ENCODE measurements at regions not wholly inside any gene's neighbourhood (a gene's known extent, or its start where the extent isn't known, plus 50 kb on each side); places are given as distances from the start of the nearest gene placed in this dataset.

DNA sequence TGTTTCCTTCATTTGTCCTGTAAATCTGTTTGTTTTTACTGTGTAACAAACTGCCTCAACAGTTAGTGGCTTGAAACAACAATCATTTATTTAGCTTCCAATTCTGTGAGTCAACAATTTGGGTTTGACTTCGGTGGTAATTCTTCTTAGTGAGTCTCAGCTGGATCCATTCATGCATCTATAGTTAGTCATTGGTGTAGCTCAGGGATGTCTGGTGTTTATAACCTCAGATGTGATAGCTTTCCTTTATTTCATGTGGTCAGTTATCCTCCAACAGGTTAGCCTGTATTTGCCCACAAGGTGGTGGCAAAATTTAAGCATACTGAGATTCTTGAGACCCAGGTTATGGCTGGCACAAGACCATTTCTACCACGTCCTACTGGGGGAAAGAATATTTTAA, 1267.2 kb downstream of the RAPGEF2 start:
- H3K27me3 ChIP-seq (replicated peaks; ENCODE audit: insufficient read depth, low read depth, low read length, poor library complexity), result no peaks in the 10 kb centered on the region
- H3K27ac ChIP-seq (ENCODE audit: low read depth, low read length, poor library complexity, severe bottlenecking), result no peak overlapping the region
- H3K4me3 ChIP-seq (ENCODE audit: low read depth, low read length, poor library complexity, severe bottlenecking), result no peak overlapping the region
- TF ChIP-seq, protein P1, sequence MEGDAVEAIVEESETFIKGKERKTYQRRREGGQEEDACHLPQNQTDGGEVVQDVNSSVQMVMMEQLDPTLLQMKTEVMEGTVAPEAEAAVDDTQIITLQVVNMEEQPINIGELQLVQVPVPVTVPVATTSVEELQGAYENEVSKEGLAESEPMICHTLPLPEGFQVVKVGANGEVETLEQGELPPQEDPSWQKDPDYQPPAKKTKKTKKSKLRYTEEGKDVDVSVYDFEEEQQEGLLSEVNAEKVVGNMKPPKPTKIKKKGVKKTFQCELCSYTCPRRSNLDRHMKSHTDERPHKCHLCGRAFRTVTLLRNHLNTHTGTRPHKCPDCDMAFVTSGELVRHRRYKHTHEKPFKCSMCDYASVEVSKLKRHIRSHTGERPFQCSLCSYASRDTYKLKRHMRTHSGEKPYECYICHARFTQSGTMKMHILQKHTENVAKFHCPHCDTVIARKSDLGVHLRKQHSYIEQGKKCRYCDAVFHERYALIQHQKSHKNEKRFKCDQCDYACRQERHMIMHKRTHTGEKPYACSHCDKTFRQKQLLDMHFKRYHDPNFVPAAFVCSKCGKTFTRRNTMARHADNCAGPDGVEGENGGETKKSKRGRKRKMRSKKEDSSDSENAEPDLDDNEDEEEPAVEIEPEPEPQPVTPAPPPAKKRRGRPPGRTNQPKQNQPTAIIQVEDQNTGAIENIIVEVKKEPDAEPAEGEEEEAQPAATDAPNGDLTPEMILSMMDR (conservative IDR thresholded peaks at IDR 0.05; ENCODE audit: low read depth, low read length), result no peak
- TF ChIP-seq EZH2 (IDR thresholded peaks at IDR 0.05; ENCODE audit: borderline replicate concordance, low read depth, low read length, poor library complexity, severe bottlenecking), result no peak
- DNase-seq (ENCODE audit: low spot score), result no peak
- no peaks in the 10 kb centered on the region for H3K36me3 ChIP-seq (ENCODE audit: insufficient read depth, low read length, poor library complexity, severe bottlenecking)
- POLR2A ChIA-PET (ENCODE audit: low non-redundant PET), result no interaction called here
- no peaks in the 10 kb centered on the region for H3K4me1 ChIP-seq (ENCODE audit: insufficient read depth, low read length, poor library complexity, severe bottlenecking)
- no peaks in the 10 kb centered on the region for H3K9me3 ChIP-seq (ENCODE audit: low read depth, low read length, poor library complexity, severe bottlenecking)
- BruUV-seq (replicated peaks), result no TSS peak
- CTCF ChIA-PET, result no interaction called here
- intact Hi-C loops (cut with micrococcal nuclease; ENCODE audit: unreplicated experiment), result no loop called here

DNA sequence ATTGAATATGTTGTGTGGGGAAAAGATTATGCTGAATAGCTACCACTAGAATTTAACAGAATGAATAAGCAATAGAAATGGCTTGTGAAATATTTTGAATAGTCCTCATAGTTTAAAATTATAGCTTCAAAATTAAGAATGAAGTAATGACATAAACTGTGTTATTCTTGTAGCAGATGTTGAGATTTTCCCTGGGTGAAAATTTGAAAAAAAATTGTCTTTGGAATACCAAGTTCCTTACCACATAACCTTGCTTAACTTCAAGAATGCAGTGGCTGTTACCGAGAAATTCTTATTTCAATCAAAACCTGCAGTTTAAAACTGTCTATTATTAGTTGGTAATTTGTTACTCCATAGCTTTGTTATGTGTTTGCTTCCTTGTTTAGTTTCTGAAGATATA, 1268.6 kb downstream of the RAPGEF2 start:
- no peak overlapping the region for H3K4me3 ChIP-seq (ENCODE audit: low read depth, low read length, poor library complexity, severe bottlenecking)
- no TSS peak for BruUV-seq (replicated peaks)
- no peak for TF ChIP-seq EZH2 (IDR thresholded peaks at IDR 0.05; ENCODE audit: borderline replicate concordance, low read depth, low read length, poor library complexity, severe bottlenecking)
- TF ChIP-seq, protein P1 (conservative IDR thresholded peaks at IDR 0.05; ENCODE audit: low read depth, low read length), result no peak
- H3K36me3 ChIP-seq (ENCODE audit: insufficient read depth, low read length, poor library complexity, severe bottlenecking), result no peaks in the 10 kb centered on the region
- H3K4me1 ChIP-seq (ENCODE audit: insufficient read depth, low read length, poor library complexity, severe bottlenecking), result no peaks in the 10 kb centered on the region
- H3K27ac ChIP-seq (ENCODE audit: low read depth, low read length, poor library complexity, severe bottlenecking), result no peak overlapping the region
- ChIA-PET POLR2A (ENCODE audit: low non-redundant PET) (no interaction called here), CTCF (interaction anchor here (0.6 kb wide), 1 partner anchor 305 kb away, joined by 3 read pairs; no protein-coding TSS in a partner anchor)
- intact Hi-C loops (cut with micrococcal nuclease; ENCODE audit: unreplicated experiment), result no loop called here
- DNase-seq (ENCODE audit: low spot score), result no peak
- no peaks in the 10 kb centered on the region for H3K27me3 ChIP-seq (replicated peaks; ENCODE audit: insufficient read depth, low read depth, low read length, poor library complexity)
- H3K9me3 ChIP-seq (ENCODE audit: low read depth, low read length, poor library complexity, severe bottlenecking), result no peaks in the 10 kb centered on the region

DNA sequence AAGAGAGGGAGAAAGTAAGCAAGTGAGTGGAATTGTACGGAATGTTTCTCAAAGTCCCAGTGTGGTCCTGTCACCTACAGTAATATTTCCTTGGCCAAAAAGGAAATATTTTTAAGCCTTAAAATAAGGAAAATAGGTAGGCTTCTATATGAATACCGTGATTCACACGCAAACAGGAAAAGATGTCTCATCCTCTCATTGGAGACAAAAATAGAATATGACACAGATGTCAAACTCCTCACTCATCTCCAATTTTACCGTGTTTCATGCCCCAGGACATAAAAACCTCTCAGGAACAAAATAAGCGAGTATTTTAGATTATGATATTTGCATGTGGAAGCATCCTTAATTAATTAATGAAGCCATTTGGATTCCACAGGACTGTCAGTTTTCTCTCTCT, 1269.5 kb downstream of the RAPGEF2 start:
- H3K9me3 ChIP-seq (ENCODE audit: low read depth, low read length, poor library complexity, severe bottlenecking), result no peaks in the 10 kb centered on the region
- ChIA-PET POLR2A (ENCODE audit: low non-redundant PET) (no interaction called here), CTCF (no interaction called here)
- H3K4me3 ChIP-seq (ENCODE audit: low read depth, low read length, poor library complexity, severe bottlenecking), result no peak overlapping the region
- no TSS peak for BruUV-seq (replicated peaks)
- DNase-seq (ENCODE audit: low spot score), result no peak
- intact Hi-C loops (cut with micrococcal nuclease; ENCODE audit: unreplicated experiment), result no loop called here
- TF ChIP-seq, protein P1 (conservative IDR thresholded peaks at IDR 0.05; ENCODE audit: low read depth, low read length), result no peak
- no peak for TF ChIP-seq EZH2 (IDR thresholded peaks at IDR 0.05; ENCODE audit: borderline replicate concordance, low read depth, low read length, poor library complexity, severe bottlenecking)
- no peaks in the 10 kb centered on the region for H3K27me3 ChIP-seq (replicated peaks; ENCODE audit: insufficient read depth, low read depth, low read length, poor library complexity)
- H3K4me1 ChIP-seq (ENCODE audit: insufficient read depth, low read length, poor library complexity, severe bottlenecking), result no peaks in the 10 kb centered on the region
- H3K27ac ChIP-seq (ENCODE audit: low read depth, low read length, poor library complexity, severe bottlenecking), result no peak overlapping the region
- H3K36me3 ChIP-seq (ENCODE audit: insufficient read depth, low read length, poor library complexity, severe bottlenecking), result no peaks in the 10 kb centered on the region

Measured in A673 (cell line).